ENCODE measurements at regions not wholly inside any gene's neighbourhood (a gene's known extent, or its start where the extent isn't known, plus 50 kb on each side); places are given as distances from the start of the nearest gene placed in this dataset.

GRCh38 chr2:139876321-139876720 lies 1096.1 kb upstream of the NXPH2 start:
- H3K27me3 ChIP-seq: no peaks in the 10 kb centered on the region

GRCh38 chr2:139872503-139872902 lies 1092.3 kb upstream of the NXPH2 start:
- H3K4me1 ChIP-seq: no peaks in the 10 kb centered on the region
- no peaks in the 10 kb centered on the region for H3K9me3 ChIP-seq
- H3K27ac ChIP-seq (replicated peaks in 1 of 4): no peak overlapping the region
- no peaks in the 10 kb centered on the region for H3K27me3 ChIP-seq
- no peaks in the 10 kb centered on the region for H3K36me3 ChIP-seq
- no peak overlapping the region for H3K4me3 ChIP-seq
- intact Hi-C loops (cut with DNase I): no loop called here
- WGBS: 89% methylated on average over 4 of the region's 4 CpGs
- DNase-seq (ENCODE audit: extremely low spot score): no peak
- no peak for TF ChIP-seq POLR2AphosphoS5 (IDR thresholded peaks at IDR 0.05)
- TF ChIP-seq POLR2A (IDR thresholded peaks at IDR 0.05; ENCODE audit: low read depth): no peak
- TF ChIP-seq CTCF (IDR thresholded peaks at IDR 0.05): no peak
- no peak for TF ChIP-seq EP300 (IDR thresholded peaks at IDR 0.05)

More at GRCh38 chr2:139876321-139876720, 1096.1 kb upstream of the NXPH2 start:
- Histone ChIP-seq H3K4me3 (no peak overlapping the region), H3K36me3 (no peaks in the 10 kb centered on the region), H3K27ac (replicated peaks in 1 of 4) (no peak overlapping the region), H3K9me3 (no peaks in the 10 kb centered on the region), H3K4me1 (no peaks in the 10 kb centered on the region)
- no peak for DNase-seq (ENCODE audit: extremely low spot score)
- TF ChIP-seq CTCF (IDR thresholded peaks at IDR 0.05) (no peak), POLR2AphosphoS5 (IDR thresholded peaks at IDR 0.05) (no peak), POLR2A (IDR thresholded peaks at IDR 0.05; ENCODE audit: low read depth) (no peak), EP300 (IDR thresholded peaks at IDR 0.05) (no peak)
- intact Hi-C loops (cut with DNase I): no loop called here
- WGBS: 89% methylated on average over 2 of the region's 2 CpGs

GRCh38 chr2:139872032-139872431 lies 1091.8 kb upstream of the NXPH2 start:
- Histone ChIP-seq H3K27me3 (no peaks in the 10 kb centered on the region), H3K27ac (replicated peaks in 1 of 4) (no peak overlapping the region), H3K36me3 (no peaks in the 10 kb centered on the region), H3K4me1 (no peaks in the 10 kb centered on the region), H3K4me3 (no peak overlapping the region), H3K9me3 (no peaks in the 10 kb centered on the region)
- TF ChIP-seq POLR2A (IDR thresholded peaks at IDR 0.05; ENCODE audit: low read depth) (no peak), POLR2AphosphoS5 (IDR thresholded peaks at IDR 0.05) (no peak), EP300 (IDR thresholded peaks at IDR 0.05) (no peak), CTCF (IDR thresholded peaks at IDR 0.05) (no peak)
- intact Hi-C loops (cut with DNase I): no loop called here
- 91% methylated on average over 8 of the region's 8 CpGs for WGBS
- DNase-seq (ENCODE audit: extremely low spot score): no peak

GRCh38 chr2:139867601-139868226 lies 1087.5 kb upstream of the NXPH2 start:
- Histone ChIP-seq H3K4me1 (no peaks in the 10 kb centered on the region), H3K27me3 (no peaks in the 10 kb centered on the region), H3K27ac (replicated peaks in 1 of 4) (no peak overlapping the region), H3K4me3 (no peak overlapping the region), H3K36me3 (no peaks in the 10 kb centered on the region), H3K9me3 (peaks cover 0 to 15% (median 4%) of the 10 kb centered on the region in 4 donors)
- 68% methylated on average over 2 of the region's 2 CpGs for WGBS
- TF ChIP-seq POLR2A (IDR thresholded peaks at IDR 0.05; ENCODE audit: low read depth): no peak
- TF ChIP-seq CTCF (IDR thresholded peaks at IDR 0.05): no peak
- TF ChIP-seq EP300 (IDR thresholded peaks at IDR 0.05): no peak
- TF ChIP-seq POLR2AphosphoS5 (IDR thresholded peaks at IDR 0.05): no peak
- intact Hi-C loops (cut with DNase I): no loop called here
- no peak for DNase-seq (ENCODE audit: extremely low spot score)

GRCh38 chr2:139864821-139865302 lies 1084.7 kb upstream of the NXPH2 start:
- intact Hi-C loops (cut with DNase I): no loop called here
- H3K36me3 ChIP-seq: no peaks in the 10 kb centered on the region
- 74% methylated on average over 6 of the region's 6 CpGs for WGBS
- no peak overlapping the region for H3K27ac ChIP-seq (replicated peaks in 1 of 4)
- H3K9me3 ChIP-seq: peaks cover 0 to 15% (median 4%) of the 10 kb centered on the region in 4 donors
- no peaks in the 10 kb centered on the region for H3K27me3 ChIP-seq
- no peak for TF ChIP-seq EP300 (IDR thresholded peaks at IDR 0.05)
- TF ChIP-seq CTCF (IDR thresholded peaks at IDR 0.05): no peak
- no peak for TF ChIP-seq POLR2A (IDR thresholded peaks at IDR 0.05; ENCODE audit: low read depth)
- no peak for TF ChIP-seq POLR2AphosphoS5 (IDR thresholded peaks at IDR 0.05)
- no peak for DNase-seq (ENCODE audit: extremely low spot score)
- H3K4me3 ChIP-seq: no peak overlapping the region
- H3K4me1 ChIP-seq: no peaks in the 10 kb centered on the region

Data from esophagus muscularis mucosa (tissue), 4 donors.